NCI-H1105 (cell line): ENCODE measurements at regions not wholly inside any gene's neighbourhood (a gene's known extent, or its start where the extent isn't known, plus 50 kb on each side); places are given as distances from the start of the nearest gene placed in this dataset.

Experiments
- DNase-seq: peaks from one replicate; lab custom pipeline; 2025; lab: John Stamatoyannopoulos, UW

DNA sequence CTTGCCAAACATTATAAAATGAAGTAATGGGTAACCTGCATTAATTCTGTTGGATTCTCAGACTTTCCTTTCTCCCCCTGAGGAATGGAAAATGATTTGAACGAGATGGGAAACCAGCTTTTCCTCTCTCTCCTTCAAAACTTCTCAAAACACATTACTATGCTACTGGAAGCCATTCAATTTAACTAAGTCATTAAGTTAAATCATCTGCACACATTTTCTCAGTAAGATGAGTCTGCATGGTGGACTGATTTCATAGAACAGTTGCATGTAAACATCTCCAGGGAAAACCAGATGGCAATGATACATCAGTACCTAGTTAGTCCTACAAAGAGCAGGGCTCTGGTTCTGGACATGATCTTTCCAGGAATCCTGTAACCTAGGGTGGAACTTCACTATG is 59.9 kb downstream of the BMP4 start:
- DNase-seq, result no peak

DNA sequence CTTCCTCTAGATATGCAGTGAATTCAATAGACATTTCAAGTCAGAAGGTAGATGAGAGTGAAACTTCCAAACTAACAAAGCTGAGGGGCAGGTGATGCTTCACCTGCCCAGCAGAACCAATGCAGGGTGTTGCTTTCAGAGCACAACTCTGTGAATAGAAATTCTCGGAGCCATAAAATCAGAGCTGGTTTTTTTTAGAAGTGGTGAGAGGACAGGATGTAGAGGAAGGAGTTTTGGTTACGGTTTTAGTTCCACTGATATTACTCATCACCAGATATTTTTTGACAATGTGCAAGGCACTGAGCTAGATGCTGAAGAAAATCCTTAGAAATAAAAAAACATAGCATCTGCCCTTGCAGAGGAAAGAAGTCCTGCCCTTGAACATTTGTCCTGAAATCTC is 62.2 kb downstream of the BMP4 start:
- no peak for DNase-seq

GRCh38 chr14:53893374-53893773 is 63.3 kb downstream of the BMP4 start:
- no peak for DNase-seq

GRCh38 chr14:53890611-53891101 is 66.0 kb downstream of the BMP4 start:
- DNase-seq, result no peak

- no peak for DNase-seq
Observed at GRCh38 chr14:53888535-53889386, 67.9 kb downstream of the BMP4 start.

- DNase-seq, result no peak
Observed at GRCh38 chr14:53885136-53885640, 71.4 kb downstream of the BMP4 start.

DNA sequence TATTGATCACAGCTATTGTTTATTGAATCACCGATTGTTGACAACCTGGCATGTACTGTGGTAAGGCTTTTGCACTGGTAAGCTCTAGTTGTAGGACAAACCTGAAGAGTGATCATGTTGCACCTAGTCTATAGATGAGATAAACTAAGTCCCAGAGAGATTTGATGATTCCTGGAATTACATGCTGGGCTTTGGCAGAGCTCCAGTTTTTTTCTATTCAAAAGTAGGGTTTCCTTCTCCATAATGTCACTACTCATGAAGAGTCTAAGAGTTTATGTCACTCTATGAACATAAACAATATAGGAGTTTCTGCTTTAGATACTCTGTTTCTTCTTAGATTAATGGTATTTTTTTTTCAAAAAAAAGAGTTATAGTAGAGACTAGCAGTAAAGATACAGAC is 72.0 kb downstream of the BMP4 start:
- no peak for DNase-seq

- DNase-seq, result no peak
Observed at GRCh38 chr14:53883739-53884138, 72.9 kb downstream of the BMP4 start.

GRCh38 chr14:53882684-53883083 is 73.9 kb downstream of the BMP4 start:
- DNase-seq, result no peak

DNA sequence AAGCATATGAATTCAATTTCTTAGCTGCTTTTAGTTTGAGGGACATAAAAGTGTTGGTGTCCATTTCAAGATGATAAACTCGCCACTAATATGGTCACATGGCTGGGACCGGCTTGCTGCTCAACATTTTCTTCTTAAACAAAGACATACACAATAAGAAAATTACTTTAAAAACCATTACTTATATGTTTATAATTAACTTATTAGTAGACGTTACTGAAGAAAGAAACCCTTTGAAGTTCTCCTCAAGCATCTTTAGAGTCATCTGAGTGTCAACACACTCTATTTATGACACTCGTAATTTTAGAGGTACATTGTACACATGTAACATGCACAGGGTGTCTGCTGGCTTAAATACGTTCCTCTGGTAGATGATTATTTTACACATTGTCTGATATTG is 74.7 kb downstream of the BMP4 start:
- no peak for DNase-seq

DNA sequence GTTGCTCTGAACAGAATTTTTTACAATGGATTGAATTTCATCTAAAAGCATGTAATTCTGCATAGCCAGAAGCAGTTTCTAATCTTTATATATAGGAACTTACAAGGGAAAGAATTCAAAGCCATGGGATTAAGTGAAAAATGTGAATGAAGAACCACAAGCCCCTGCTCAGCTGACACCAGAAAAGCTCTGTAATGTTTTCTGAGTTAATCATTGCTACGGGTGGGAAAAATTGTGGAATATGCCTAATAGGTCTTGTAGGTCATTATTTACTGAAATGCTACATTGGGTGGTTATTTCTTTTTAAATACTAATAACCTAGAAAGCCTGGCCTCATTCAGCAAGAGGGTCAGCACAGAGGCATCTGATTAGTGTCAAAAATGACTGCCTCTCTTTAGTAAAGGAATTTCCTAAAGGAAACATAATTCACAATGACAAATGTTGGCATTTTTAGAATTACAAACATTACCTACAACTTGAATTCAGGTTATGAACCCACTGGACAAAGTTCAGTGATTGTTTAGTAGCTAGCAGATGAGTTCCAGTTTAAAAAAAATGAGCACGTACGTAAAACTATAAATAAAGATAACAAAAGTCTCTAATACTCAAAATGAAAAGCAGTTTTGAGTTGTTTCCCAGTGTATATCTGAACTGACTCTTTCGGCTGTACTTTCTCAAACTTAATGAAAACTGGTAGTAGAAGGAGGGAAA is 75.3 kb downstream of the BMP4 start:
- no peak for DNase-seq

- no peak for DNase-seq
Observed at GRCh38 chr14:53880761-53881160, 75.9 kb downstream of the BMP4 start.

DNA sequence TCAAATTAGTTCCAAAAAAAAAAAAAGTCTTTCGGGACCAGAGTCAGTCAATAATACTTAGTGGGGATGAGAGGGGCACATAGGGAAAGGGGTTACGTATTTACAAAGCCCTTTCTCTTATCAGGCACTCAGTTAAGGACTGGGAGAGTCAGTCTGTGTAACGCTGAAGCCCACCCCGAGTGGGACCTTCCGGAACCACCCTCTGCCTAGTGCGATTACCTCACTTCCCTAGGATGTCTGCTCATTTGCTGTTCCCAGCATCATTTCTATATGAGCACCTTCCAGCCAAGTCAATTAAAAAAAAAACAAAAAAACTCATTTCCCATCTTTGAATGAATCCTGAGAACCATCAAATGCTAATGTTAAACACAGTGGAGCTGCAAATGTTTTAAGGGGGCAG is 76.9 kb downstream of the BMP4 start:
- DNase-seq, result no peak

GRCh38 chr14:53879022-53879686 is 77.5 kb downstream of the BMP4 start:
- DNase-seq, result no peak

GRCh38 chr14:53875324-53875897 is 81.2 kb downstream of the BMP4 start:
- no peak for DNase-seq

DNA sequence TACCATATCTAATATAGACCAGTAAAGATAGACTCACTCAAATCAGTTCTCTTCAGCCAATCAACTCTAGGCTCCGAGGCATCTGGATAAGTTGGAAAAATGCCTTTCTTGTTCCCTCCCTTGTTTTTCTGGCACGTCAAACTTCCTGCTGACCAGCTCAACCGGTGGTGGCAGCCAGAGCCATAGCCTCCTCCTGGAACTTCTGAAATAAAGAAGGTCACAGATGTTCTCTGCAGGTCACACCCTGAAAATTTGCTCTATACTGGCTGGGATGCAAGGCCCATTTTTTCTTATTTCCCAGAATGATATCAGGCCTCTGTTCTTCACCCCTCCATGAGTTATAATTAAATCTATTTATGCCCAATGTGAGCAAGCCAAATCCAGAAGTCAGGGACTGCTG is 81.9 kb downstream of the BMP4 start:
- no peak for DNase-seq

GRCh38 chr14:53872681-53873089 is 83.9 kb downstream of the BMP4 start:
- DNase-seq, result no peak

DNA sequence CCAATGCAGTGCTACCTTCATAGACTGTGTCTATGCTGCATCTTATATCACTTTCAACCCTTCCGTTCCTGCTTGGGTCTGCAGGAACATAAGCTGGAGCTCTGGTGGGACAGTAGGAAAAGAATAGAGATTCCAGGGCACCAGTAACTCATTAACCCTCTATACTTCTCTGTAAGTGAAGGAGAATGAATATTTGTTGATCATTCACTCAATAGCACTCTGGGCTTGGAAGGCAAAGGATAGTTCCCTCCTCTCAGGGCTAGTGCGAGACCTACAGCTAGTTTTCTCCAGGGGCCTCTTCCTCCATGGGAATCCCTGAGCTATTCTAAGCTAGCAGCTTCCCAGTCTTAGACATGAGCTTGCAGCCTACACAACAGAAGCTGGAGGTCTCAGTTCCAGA is 84.7 kb downstream of the BMP4 start:
- no peak for DNase-seq

DNA sequence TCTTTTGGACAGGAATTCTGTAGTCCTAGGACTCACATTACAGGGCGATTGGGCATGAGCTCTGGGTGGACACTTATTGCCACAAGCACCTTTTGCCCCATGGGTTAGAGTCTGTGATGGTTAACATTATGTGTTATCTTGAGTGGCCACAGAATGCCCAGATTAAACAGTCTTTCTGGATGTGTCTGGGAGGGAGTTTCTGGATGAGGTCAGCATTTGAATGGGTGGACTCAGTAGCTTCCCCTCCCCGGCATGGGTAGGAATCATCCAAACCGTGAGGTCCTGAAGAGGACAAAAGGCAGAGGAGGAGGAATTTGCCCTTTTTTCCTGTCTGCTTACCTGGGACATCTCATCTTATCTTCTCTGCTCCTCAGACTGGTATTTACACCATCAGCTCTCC is 85.6 kb downstream of the BMP4 start:
- no peak for DNase-seq

DNA sequence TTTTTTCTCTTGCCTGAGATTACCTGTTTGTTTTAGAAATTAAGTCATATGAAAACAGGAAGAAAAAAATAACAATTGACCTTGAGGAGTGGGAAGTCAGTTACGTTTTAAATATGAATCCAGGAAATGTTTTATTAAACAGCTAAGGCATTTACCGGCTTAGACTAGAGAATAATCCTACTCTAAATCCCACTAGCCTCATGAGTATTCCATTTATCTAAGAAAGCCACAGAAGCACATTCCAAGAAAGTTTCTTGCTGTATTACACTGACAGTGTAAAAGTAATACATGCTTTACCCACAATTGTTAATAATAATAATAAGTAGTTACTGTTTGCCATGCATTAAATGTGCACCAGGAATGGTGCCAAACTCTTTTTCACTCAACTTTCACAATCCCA is 90.9 kb downstream of the BMP4 start:
- no peak for DNase-seq

- no peak for DNase-seq
Observed at GRCh38 chr14:53861781-53862180, 94.8 kb downstream of the BMP4 start.

DNA sequence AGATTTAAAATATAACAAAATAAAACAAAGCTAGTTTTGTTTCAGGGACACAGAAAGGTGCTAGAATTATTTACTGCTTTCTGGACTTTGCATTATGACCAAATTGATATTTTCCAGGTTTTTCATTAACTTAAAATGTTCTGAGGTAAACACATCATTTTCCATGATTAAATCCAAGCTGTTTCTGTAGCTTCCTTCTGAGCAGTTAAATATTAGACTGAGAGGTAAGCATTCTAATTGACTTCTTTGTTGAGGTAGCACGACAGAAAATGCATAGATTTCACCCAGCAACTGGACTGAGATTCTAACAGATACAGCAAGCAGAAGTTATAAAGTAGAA is 98.3 kb downstream of the BMP4 start:
- no peak for DNase-seq
